ENCODE measurements at regions not wholly inside any gene's neighbourhood (a gene's known extent, or its start where the extent isn't known, plus 50 kb on each side); places are given as distances from the start of the nearest gene placed in this dataset.
A peak's percentile ranks its signal among the peaks of the same experiment; 100 is the strongest.

DNA sequence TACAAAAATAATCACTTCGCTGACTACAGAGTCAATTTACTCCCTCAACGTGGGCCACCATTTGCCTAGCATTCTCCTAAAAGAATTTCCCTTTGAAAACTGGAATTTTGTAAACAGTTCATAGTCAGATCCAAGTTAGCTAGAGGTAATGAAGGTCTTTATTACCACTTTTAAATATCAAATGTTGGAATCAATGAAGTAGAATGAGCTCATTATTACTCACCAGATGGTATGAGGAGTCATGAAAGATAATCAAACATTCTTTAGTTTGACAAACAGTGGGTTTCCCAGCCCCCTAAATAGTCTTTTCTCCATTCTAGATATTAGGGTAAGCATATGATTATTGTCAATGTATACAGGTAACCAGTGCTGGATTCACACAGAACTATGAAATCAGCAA, 455.7 kb upstream of the THBS1 start:
- no peak overlapping the region for H3K4me3 ChIP-seq (ENCODE audit: low read depth, low read length)
- TF ChIP-seq, protein P1, sequence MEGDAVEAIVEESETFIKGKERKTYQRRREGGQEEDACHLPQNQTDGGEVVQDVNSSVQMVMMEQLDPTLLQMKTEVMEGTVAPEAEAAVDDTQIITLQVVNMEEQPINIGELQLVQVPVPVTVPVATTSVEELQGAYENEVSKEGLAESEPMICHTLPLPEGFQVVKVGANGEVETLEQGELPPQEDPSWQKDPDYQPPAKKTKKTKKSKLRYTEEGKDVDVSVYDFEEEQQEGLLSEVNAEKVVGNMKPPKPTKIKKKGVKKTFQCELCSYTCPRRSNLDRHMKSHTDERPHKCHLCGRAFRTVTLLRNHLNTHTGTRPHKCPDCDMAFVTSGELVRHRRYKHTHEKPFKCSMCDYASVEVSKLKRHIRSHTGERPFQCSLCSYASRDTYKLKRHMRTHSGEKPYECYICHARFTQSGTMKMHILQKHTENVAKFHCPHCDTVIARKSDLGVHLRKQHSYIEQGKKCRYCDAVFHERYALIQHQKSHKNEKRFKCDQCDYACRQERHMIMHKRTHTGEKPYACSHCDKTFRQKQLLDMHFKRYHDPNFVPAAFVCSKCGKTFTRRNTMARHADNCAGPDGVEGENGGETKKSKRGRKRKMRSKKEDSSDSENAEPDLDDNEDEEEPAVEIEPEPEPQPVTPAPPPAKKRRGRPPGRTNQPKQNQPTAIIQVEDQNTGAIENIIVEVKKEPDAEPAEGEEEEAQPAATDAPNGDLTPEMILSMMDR (IDR thresholded peaks at IDR 0.05; ENCODE audit: insufficient read depth, low read depth, low read length, missing control alignments): no peak
- no peak for DNase-seq (ENCODE audit: low read depth)

DNA sequence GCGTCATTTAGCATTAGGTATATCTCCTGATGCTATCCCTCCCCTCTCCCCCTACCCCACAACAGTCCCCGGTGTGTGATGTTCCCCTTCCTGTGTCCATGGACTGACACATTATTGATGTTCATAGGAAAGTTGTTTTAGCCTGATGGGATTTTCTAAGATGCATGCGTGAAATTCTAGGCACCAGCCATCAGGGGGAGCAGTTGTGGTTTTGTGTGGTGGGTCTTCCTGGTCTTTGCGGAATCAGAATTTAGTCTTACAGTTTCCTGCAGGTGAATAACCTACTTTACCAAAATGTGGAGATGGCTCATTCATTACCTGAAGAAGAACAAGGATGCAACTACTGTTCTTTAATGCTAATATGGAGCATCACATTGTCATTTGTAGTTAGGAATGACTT, 455.0 kb upstream of the THBS1 start:
- TF ChIP-seq, protein P1 (IDR thresholded peaks at IDR 0.05; ENCODE audit: insufficient read depth, low read depth, low read length, missing control alignments): peak; percentile 65
- no peak overlapping the region for H3K4me3 ChIP-seq (ENCODE audit: low read depth, low read length)
- peak; percentile 71 for DNase-seq (ENCODE audit: low read depth)

DNA sequence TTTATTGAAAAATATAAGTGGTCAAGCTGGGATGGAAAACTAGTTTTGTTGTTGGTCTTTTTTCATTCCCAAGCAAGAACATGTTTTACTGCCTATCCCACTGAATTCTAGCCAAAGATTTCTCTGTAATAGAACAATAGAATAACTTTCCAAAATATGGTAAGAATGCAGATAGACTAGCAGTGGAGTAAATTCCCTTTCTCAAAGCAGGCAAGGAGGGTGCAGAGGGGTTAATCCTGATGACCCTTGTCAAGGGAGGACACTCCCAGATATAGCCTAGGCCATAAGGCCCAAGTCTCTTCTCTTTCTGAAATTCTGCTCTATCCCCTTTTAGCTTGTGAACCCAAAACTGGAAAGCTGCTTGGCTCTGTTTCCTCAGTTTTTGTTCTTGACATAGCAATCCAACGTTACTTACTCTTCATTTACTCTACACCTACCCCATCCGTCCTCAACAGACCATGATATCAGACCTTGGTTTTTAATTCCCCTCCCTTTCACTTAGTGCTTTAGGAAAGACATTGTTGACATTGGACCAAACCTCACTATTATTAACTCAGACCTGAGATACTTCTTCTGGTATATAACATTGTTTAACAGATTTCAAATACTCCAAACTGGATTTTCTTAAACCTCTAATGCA, 453.6 kb upstream of the THBS1 start:
- TF ChIP-seq, protein P1 (IDR thresholded peaks at IDR 0.05; ENCODE audit: insufficient read depth, low read depth, low read length, missing control alignments): no peak
- no peak overlapping the region for H3K4me3 ChIP-seq (ENCODE audit: low read depth, low read length)
- no peak for DNase-seq (ENCODE audit: low read depth)

DNA sequence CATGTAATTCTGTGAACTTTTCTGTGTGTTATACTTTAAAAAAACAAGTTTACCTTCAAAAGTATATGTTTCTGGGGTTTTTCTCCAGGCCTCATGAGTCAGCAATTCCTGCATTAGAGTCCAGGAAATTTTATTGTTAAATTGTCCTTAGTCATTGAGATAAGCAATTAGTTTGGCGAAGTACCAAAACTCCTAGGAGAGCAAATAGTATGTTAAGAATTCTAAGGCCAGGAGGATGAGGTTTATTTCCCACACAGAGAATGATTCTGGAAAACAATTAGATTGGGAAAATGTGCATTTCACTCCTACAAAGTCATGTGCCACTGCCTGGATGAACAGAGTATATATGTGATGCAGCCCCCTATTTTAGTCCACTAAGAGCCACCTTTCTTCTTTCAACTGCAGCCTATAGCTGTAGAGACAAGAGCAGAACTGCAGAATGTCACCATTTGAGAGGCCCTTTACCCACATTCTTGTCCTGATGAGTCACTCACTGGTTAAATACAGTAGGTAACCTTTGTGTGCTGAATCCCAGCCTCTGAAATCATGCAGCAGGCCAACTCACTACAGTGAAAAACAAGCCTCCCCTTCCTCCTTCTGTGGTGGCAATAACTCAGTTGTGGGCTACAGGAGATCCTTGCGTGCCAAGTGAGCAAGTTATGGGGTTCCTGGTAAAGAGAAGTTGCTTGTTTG, 452.8 kb upstream of the THBS1 start:
- TF ChIP-seq, protein P1 (IDR thresholded peaks at IDR 0.05; ENCODE audit: insufficient read depth, low read depth, low read length, missing control alignments): no peak
- no peak overlapping the region for H3K4me3 ChIP-seq (ENCODE audit: low read depth, low read length)
- no peak for DNase-seq (ENCODE audit: low read depth)

DNA sequence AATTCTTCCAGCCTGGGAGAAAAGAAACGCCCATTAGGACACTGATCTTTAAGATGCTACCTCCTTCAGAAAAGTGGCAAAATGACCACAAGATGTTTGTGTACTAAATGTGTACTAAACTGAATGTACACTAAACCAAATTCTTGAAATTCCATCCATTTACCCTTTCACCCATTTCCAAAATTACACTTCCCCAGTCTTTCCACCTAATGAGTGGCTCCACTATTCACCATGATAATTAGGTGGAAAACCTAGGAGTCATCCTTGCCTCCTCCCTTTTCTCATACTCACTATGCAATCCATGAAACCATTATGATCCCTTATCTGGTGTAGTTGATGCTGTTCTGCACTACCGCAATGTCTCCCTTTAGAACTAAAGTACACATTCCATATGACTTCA, 452.1 kb upstream of the THBS1 start:
- TF ChIP-seq, protein P1 (IDR thresholded peaks at IDR 0.05; ENCODE audit: insufficient read depth, low read depth, low read length, missing control alignments): no peak
- no peak for DNase-seq (ENCODE audit: low read depth)
- H3K4me3 ChIP-seq (ENCODE audit: low read depth, low read length): no peak overlapping the region

DNA sequence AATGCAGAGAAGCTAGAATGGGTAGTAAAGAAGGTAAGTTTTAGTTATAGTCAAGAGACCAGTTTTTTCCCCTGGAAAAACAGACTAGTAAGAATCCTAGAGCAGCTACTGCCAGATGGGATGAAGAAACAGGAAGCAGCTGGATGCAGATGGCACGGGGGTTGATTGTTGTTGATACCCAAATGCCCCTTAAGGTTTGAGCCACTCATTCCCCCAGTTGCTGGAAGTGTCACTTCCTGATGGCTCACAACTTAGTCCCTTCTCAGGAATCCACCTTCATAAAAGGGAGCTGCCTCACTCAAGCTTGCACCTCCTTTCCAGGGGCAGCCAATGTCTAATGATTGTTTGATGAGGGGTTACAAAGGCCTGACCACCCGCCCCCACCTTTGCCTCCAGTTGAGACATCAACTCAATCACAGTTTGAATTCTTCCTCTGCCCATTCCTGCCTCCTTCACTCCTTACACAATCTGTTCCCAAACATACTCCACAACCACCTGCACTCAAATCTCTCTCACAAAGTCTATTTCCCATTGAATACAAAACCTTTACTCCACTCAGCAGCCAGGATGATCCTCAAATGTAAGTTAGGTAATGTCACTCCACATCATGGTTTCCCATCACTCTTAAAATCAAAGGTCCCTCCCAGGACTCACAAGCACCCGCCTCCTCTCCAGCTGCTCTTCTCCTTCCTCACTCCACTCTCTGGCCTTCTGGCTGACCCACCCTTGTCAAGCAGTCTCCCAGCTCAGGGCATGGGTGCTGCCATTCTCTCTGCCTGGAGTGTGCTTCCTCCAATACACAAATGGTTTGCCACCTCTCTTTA, 450.1 kb upstream of the THBS1 start:
- no peak overlapping the region for H3K4me3 ChIP-seq (ENCODE audit: low read depth, low read length)
- TF ChIP-seq, protein P1 (IDR thresholded peaks at IDR 0.05; ENCODE audit: insufficient read depth, low read depth, low read length, missing control alignments): no peak
- DNase-seq (ENCODE audit: low read depth): no peak

Measured in GM12865 (cell line).